A172 (cell line): ENCODE measurements at regions not wholly inside any gene's neighbourhood (a gene's known extent, or its start where the extent isn't known, plus 50 kb on each side); places are given as distances from the start of the nearest gene placed in this dataset.

Experiments used
- DNase-seq: peaks from one replicate; pipeline ENCODE4 v3.0.0-alpha.2; 2015; ENCODE audit warnings: low spot score

GRCh38 chr1:38719880-38720279 lies 139.7 kb downstream of the RRAGC start:
- DNase-seq, result no peak

DNA sequence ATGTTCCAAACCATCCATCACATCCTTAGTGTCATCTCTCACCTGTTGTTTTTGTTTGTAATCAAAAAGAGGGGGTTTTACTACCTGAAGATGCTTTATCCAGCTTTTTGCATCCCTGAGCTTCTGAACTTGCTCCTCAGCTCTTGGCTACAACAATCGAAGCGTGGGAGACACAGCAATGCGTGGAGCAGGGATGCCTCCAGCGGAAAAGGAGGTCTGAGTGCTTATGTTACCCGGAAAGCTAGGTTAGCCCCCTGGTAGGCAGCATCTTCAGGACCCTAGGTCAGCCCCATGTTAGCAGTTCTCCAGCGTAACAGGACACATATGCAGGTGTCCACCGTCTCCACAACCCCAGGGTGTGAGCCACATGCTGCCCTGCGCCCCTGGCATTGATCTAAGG lies 141.5 kb downstream of the RRAGC start:
- DNase-seq, result no peak

GRCh38 chr1:38716229-38716628 lies 143.3 kb downstream of the RRAGC start:
- DNase-seq, result no peak

GRCh38 chr1:38715415-38715814 lies 144.2 kb downstream of the RRAGC start:
- DNase-seq, result no peak

DNA sequence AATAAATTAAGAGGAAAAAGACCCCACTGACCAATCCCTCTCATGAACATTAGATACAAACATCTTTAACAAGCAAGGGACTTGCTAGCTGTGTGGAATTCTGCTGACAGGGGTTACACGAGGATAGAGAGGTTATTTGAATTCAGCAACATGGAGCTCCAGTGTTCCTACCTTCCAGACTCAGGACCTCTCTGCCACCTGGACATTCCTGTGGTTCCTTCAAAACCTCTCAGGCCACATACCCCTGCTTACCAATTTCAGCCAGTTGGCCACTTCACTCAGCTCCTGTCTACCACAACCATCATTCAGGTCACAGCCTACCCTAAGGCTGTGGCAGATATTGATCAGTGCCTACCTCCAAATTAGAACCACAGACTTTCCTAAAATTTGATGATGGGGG lies 147.5 kb downstream of the RRAGC start:
- DNase-seq, result no peak

GRCh38 chr1:38708701-38709258 lies 150.8 kb downstream of the RRAGC start:
- DNase-seq, result no peak

- no peak for DNase-seq
Observed at GRCh38 chr1:38701088-38701487, 158.5 kb downstream of the RRAGC start.

DNA sequence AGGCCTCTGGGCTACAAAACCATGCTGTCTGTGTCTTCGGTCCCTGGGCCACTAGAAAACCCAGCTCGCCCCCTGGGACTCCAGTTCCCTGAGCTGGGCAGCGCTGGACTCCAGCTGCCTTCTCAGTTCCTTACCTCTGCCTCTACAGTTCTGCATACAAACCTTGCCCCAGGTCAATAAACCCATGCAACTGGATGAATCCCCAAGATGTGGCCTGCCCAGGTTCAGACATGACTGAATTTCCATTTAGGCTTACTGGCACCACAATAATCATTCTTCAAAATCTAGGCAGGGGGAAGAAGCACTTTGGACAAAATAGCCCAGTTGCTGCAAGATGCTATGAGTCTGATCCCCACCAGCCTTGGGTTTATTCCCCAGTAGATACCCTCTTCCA lies 159.5 kb downstream of the RRAGC start:
- no peak for DNase-seq

DNA sequence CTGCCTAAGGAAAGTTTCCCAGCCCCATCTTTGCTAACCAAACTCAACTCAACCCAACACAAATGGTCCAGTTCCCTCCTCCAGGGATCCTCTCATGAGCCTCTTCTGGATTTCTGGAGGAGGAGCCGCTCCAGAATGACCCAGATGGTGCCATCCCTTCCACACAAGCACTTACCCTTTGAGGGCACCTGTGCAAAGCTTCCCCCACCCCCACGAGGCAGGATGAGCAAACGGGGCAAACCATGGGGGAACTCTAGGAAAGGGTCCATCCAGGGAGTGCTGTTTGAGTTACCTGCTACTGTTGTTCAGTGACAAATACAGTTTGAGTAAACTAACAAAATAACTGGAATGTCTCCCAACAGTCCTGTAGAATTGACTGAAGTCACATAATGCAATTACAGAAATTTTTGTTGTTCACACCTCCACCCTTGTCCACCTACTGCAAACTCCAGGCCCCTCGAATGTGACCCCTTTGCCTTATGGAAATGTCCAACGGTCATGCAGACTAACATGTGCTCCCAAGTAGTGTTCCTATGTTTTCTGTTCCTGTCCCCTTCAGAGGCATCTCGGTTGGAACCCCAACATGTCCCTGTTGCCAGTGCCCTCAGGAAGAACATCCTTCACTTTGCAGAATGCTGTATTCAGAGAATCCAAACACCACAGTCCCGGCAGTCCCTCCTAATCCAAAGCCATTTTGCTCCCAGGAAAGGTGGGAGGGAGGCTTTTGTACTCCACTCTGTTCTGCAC lies 160.1 kb downstream of the RRAGC start:
- no peak for DNase-seq

DNA sequence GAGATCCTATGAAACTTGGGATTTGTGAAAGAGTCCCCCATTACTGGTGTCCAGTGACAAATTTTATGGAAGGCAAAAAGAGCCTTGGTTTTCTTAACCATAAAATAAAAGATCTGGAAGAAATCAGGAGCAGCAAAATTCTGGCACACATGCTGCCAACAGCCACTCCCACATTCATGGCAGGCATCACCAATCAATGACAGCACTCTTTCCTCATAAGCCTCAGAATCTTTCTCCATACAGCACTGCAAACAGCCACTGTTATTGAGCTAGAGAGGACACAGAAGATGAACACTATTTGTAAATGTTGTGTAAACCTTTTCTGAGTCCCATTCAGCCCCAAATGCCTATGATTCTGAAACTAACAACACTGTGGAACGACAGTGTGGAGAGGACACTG lies 162.2 kb downstream of the RRAGC start:
- no peak for DNase-seq

DNA sequence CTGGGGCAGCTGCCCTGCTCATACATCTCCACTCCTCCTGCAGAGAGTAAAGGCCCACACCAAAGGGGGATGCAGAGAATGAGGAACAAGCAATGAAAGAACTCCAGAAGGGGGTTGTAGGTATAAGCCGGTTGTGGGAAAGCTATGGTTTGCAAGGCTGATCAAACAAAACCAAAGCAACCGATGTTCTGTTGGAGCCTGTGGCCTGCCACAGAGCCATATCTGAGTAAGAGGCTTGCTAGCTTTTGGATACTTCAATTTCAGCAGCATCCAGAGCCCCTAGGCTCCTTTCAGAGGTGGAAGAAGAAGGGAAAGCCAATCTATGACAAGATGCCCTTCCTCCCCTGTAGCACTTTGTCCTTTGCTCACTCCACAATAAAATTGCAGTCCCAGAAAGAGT lies 163.2 kb downstream of the RRAGC start:
- DNase-seq, result no peak

GRCh38 chr1:38693759-38694158 lies 165.8 kb downstream of the RRAGC start:
- no peak for DNase-seq

- DNase-seq, result no peak
Observed at GRCh38 chr1:38693031-38693430, 166.5 kb downstream of the RRAGC start.

DNA sequence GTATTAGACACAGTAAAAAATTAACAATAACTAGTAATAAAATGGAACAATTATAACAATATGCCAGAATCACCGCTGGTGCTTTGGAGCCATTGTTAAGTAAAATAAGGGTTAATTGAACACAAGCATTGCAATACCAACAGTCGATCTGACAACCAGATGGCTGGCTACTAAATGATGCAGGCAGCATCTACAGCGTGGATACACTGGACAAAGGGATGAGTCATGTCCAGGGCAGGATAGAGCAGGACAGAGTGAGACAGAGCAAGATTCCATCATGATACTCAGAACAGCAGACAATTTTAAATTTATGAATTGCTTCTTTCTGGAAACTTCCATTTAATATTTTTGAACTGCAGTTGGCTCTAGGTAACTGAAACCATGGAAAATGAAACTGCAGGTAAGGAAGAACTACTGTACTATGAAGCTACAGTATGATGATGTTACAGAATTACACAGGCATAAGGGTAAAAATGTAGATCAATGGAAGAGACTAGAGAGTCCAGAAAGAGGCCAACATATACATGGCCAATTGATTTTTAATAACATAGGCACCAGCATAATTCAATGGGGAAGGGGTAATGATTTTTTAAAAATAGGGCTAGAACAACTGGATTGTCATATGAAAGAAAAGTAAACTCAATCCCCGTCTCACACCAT lies 168.7 kb downstream of the RRAGC start:
- no peak for DNase-seq

GRCh38 chr1:38686927-38687255 lies 172.7 kb downstream of the RRAGC start:
- DNase-seq, result no peak

DNA sequence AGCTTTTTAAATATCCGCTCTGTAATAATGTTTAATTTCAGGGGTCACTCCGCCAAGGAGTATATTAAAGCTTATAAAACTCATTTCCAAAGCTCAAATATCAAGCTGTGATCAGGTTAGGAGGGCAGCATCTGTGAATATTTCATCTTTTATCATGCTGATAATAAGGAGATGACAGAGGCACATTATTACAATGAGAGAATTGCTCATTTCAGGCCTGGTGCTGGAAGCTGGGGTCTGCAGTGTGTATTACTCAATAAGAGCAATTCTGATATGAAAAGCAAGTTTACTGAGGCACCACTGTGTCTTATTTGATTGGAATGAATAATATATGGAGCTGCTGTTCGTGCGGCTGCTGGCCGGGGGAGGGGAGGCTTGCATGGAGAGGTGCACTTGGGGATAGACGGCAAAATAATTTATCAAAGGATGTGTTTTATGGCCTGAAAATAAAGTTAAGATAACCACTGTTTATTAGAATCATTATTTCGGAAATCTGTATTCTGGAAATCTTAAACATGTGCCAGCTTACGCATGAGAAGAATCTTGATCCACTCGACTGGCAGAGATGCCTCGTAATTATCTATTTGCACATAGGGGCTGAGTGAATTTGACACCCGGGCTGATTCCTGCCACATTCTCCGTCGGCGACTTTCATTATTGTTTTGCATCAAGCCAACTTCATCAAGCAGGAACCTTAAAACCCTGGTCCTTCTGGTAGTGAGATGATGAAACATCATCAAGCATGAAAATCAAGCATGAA lies 173.2 kb downstream of the RRAGC start:
- no peak for DNase-seq

DNA sequence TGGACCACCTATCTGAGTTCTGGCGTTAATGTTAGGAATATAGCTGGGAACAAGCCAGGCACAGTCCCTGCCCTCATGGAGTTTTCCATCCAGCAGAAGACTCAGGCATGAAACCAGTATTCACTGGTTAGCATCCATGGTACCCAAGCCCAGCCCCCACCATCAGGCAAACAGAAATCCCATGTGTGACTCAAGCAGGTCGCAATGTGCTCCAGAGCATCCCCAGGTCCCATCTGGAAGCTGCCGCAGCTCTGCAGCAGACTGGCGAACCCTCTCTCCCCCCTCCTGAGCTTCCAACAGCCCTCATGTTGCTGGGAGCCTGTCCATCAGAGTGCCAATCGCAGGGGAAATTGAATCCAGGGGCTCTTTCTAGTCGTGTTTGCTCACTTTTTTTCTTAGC lies 174.2 kb downstream of the RRAGC start:
- no peak for DNase-seq

DNA sequence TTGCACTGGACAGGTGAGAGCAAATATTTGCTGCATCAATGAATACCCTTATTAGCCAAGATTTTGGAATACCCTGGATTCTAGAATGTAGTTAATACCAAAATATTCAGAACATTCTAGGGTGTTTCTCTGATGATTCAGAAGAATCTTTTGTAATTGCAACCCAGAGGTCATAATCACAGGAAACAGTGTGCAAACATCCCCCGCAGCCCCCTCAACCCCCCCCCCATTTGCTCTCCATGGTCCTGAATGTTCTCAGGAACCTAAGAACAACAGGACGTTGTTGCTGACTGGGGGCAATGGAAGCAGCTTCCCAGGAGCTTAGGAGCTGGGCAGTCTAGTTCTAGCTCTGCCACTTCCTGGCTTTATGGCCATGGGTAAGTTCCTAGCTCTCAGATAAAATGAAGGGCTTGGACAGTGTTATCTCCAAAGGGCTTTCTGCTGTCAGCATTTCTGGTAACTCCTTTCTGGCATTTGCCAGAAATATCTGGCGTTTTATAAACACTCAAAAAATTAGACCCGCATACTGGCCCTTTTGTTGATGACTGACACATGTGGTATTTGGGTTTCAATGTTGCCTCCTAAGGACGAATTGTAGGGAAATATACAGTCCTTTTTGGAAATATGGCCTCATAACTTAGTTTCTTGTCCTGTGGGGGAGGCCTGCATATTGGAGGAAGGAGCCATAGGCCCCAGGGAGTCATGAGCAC lies 178.6 kb downstream of the RRAGC start:
- DNase-seq, result no peak

- no peak for DNase-seq
Observed at GRCh38 chr1:38677756-38678155, 181.8 kb downstream of the RRAGC start.

GRCh38 chr1:38677311-38677710 lies 182.3 kb downstream of the RRAGC start:
- DNase-seq, result no peak

- no peak for DNase-seq
Observed at GRCh38 chr1:38672692-38673091, 186.9 kb downstream of the RRAGC start.

DNA sequence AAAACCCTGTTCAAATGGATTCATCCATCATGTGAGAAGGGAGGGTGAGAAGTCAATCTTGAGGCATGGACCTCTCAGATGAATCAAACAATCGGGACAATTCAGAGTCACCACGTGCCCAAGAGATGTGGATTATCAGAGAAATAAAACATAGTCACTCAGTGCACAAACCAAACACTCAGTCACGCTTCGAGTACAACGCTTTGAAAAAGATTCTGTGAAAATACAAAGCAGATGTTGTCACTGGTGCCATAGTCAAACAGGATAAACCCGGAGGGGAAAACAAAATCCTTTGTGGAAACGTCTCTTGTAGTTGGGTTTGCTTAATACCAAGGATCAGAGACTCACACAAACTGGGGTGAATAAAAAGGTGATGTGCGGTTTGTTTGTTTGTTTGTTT lies 188.4 kb downstream of the RRAGC start:
- DNase-seq, result no peak
